Fibroblast of lung (primary cell): ENCODE measurements at regions not wholly inside any gene's neighbourhood (a gene's known extent, or its start where the extent isn't known, plus 50 kb on each side); places are given as distances from the start of the nearest gene placed in this dataset.

ENCODE experiments used
- EZH2 ChIP-seq: IDR thresholded peaks from 2 replicates; pipeline ENCODE4 v1.5.1; 2012; ENCODE audit warnings: low read length, control low read depth, mild to moderate bottlenecking; ENCODE audit errors: missing control alignments
- TF ChIP-seq, protein P1 (sequence below), 2 donors: IDR thresholded peaks in 1 of 2; conservative IDR thresholded peaks in 1 of 2; 1 replicate in 1 of 2; 2 replicates in 1 of 2; pipeline ENCODE4 v1.5.1; 2011 to 2012; ENCODE audit warnings: low read length in 2 of 2, control low read depth in 1 of 2, inconsistent platforms in 1 of 2, low read depth in 1 of 2, mild to moderate bottlenecking in 1 of 2

DNA sequence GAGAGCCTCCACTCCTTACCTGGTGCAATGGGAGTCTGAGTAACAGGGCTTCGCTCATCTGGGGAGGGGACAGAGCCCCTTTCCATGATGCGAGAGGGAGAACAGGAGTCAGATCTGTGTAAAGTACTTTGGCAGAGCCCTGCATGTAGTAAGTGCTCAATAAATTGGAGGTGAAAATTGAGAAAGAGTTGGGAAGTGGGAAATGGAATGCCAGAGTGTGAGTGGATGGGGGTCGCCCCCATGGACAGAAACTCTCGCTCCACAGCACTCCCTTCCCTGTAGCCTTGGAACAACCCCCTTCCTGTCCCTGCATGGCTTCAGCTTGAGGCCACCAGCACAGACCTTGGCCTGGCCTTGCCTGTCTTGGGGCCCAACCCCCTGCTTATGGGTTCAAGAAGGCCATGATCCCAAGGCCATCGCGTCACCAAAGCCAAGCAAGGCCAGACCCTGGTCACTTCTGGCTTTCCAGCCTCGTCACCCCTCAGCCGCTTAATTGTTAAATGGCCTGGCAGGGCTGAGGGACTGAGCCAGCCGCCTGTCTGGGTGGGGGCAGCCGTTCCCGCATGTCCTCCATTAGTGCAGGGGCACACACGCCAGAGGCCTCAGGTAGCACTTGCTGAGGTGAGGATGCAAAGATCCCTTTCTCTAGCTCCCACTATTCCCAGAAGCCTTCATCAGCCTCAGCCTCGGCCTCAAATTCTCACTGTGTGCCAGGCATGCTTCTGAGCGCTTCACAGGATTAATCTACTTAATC, 93.7 kb upstream of the PTPN1 start:
- TF ChIP-seq, protein P1, sequence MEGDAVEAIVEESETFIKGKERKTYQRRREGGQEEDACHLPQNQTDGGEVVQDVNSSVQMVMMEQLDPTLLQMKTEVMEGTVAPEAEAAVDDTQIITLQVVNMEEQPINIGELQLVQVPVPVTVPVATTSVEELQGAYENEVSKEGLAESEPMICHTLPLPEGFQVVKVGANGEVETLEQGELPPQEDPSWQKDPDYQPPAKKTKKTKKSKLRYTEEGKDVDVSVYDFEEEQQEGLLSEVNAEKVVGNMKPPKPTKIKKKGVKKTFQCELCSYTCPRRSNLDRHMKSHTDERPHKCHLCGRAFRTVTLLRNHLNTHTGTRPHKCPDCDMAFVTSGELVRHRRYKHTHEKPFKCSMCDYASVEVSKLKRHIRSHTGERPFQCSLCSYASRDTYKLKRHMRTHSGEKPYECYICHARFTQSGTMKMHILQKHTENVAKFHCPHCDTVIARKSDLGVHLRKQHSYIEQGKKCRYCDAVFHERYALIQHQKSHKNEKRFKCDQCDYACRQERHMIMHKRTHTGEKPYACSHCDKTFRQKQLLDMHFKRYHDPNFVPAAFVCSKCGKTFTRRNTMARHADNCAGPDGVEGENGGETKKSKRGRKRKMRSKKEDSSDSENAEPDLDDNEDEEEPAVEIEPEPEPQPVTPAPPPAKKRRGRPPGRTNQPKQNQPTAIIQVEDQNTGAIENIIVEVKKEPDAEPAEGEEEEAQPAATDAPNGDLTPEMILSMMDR (conservative IDR thresholded peaks at IDR 0.05 in 1 of 2, IDR thresholded peaks at IDR 0.05 in 1 of 2; ENCODE audit: low read depth in 1 of 2, low read length in 2 of 2) = no peak
- no peak for TF ChIP-seq EZH2
